ENCODE measurements at regions not wholly inside any gene's neighbourhood (a gene's known extent, or its start where the extent isn't known, plus 50 kb on each side); places are given as distances from the start of the nearest gene placed in this dataset.

DNA sequence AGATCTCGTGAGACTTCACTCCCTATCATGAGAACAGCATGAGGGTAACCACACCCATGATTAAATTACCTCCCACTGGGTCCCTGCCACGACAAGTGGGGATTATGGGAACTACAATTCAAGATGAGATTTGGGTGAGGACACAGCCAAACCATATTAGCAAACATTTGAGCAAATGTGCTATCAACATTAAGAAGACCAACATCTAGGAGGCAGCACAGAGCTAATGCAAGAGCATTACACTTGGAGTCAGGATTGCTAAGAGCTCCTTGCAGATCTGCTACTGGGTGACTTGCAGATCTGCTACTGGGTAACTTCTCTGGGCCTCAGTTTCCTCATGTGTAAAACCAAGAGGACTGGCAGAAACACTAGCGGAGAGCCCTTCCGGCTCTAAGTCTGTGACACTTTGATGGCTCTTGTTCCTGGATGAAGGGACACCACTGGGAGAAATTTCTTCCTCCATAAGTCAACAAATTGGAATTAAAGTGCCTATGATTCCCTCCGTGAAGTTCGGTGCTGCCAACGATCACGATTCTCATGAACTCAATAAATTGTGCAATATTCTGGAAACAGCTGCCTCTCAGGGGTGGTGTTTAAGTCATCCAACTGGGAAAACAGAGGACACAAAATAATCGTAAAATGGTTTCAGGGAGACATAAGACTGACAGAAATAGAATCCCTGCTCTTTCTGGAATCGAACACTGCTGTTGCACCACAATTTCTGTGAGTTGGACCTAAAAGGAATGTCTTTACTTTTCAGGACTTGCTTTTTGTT, 115.8 kb upstream of the ITGB1 start (continued):
- TF ChIP-seq TAF7 (optimal IDR thresholded peaks at IDR 0.05; ENCODE audit: borderline replicate concordance, low read depth, low read length) (no peak), RBBP5 (IDR thresholded peaks at IDR 0.05; ENCODE audit: borderline replicate concordance, low read depth, low read length) (no peak), ZNF274 (IDR thresholded peaks at IDR 0.05; ENCODE audit: borderline replicate concordance, extremely low read depth, low read length) (no peak)
- TF ChIP-seq, protein P1, sequence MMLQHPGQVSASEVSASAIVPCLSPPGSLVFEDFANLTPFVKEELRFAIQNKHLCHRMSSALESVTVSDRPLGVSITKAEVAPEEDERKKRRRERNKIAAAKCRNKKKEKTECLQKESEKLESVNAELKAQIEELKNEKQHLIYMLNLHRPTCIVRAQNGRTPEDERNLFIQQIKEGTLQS (IDR thresholded peaks at IDR 0.05; ENCODE audit: insufficient read depth, low read depth, low read length) = no peak

Measured in H1 (cell line).